GM10248 (cell line): ENCODE measurements at regions not wholly inside any gene's neighbourhood (a gene's known extent, or its start where the extent isn't known, plus 50 kb on each side); places are given as distances from the start of the nearest gene placed in this dataset.
"Not testable (repeated sequence)": the region's sequence is repeated elsewhere in the genome, so short reads cannot be mapped to it uniquely, and the experiment has no call there.

ENCODE experiments used
- CTCF ChIA-PET: fragments of 300-600 bp; sonication (Branson Sonifier 250); formaldehyde crosslinking; extraction: SDS; loops from one replicate; lab custom pipeline; 2021; ENCODE audit warnings: antibody characterized with exemption; lab: Yijun Ruan, JAX
- POLR2A ChIA-PET: fragments of 350-650 bp; sonication (Branson Sonifier 250); formaldehyde crosslinking; extraction: SDS; loops from one replicate; lab custom pipeline; 2020; ENCODE audit warnings: antibody characterized with exemption; lab: Yijun Ruan, JAX
- DNase-seq: peaks from one replicate; pipeline ENCODE4 v3.0.0; 2012; ENCODE audit errors: extremely low spot score
- TF ChIP-seq, protein P1 (sequence below): IDR thresholded peaks from 2 replicates; pipeline ENCODE4 v1.5.1; 2012; ENCODE audit warnings: mild to moderate bottlenecking, low read depth; ENCODE audit errors: extremely low read depth, missing control alignments, control extremely low read depth

DNA sequence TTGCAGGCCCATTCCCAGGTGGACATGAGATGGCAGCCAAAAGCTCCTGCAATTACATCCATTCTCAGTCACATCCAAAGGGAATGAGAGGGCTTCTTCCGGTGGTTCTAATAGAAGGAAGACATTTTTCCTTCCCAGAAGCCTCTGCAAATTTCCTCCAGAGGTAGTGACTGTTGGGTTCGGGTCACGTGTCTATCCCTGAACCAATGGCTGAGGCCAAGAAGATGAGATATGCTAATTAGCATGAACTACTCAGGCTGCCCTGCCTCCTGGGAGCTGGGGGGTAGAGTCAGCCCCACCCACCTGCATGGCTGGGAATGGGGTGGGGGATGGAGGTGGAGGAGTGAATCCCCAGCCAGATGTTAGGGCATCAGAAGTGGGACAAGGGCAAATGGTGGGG lies 61.3 kb upstream of the IYD start:
- ChIA-PET CTCF (interaction anchor here (0.7 to 0.8 kb wide), 2 partner anchors 41 to 228 kb away, joined by 3 read pairs; no protein-coding TSS in a partner anchor), POLR2A (no interaction called here)
- TF ChIP-seq, protein P1, sequence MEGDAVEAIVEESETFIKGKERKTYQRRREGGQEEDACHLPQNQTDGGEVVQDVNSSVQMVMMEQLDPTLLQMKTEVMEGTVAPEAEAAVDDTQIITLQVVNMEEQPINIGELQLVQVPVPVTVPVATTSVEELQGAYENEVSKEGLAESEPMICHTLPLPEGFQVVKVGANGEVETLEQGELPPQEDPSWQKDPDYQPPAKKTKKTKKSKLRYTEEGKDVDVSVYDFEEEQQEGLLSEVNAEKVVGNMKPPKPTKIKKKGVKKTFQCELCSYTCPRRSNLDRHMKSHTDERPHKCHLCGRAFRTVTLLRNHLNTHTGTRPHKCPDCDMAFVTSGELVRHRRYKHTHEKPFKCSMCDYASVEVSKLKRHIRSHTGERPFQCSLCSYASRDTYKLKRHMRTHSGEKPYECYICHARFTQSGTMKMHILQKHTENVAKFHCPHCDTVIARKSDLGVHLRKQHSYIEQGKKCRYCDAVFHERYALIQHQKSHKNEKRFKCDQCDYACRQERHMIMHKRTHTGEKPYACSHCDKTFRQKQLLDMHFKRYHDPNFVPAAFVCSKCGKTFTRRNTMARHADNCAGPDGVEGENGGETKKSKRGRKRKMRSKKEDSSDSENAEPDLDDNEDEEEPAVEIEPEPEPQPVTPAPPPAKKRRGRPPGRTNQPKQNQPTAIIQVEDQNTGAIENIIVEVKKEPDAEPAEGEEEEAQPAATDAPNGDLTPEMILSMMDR = no peak
- DNase-seq = no peak

DNA sequence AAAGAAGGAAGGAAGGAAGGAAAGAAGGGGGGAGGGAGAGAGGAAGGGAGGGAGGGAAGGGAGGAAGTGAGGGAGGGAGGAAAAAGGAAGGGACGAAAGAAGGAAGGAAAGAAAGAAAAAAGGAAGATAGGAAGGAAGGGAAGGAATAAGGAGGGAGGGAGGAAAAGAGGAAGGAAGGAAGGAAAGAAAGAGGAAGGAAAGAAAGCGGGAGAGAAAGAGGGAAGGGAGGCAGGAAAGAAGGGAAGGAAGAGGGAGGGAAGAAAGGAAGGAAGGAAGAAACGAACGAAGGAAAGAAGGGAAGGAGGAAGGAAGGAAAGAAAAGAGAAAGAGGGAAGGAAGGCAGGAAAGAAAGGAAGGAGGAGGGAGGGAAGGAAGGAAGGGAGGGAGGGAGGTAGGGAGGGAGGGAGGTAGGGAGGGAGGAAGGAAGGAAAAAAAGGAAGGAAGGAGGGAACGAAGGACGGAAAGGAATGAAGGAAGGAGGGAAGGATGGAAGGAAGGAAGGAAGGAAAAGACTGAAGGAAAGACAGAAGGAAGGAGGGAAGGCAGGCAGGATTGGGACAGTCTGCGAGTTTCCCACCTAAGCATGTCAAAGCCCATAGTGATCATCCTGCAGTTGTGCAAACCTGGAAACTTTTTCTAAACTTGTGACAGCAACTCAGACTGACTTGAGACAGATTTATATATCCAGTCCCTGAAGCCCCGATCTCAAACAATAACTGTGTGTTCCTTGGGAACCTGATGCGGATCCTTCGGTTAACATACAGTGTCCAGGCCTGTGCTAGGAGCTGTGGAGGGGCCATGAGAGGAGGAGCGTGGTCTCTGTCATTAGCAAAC lies 59.8 kb upstream of the IYD start:
- TF ChIP-seq, protein P1 = no peak
- DNase-seq = no peak
- POLR2A ChIA-PET = no interaction called here
- CTCF ChIA-PET = no interaction called here

DNA sequence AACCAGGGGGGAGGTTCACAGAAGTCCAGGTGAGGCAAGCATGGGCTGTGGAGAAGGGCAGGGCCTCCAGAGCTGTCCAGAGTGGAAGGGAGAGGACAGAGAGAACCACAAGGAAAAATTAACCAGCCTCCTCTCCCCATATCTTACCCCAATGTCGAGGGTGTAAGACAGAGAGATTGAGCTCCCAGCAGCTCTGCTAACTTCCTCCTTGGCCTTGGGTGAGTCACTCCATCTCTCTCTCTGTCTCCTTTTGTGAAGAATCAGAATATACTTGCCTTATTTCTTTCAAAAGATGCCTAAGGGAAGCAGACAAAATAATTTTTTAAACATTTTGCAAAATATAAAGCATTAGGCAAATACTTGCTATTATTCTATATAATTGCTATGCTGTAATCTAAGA lies 58.3 kb upstream of the IYD start:
- POLR2A ChIA-PET = no interaction called here
- CTCF ChIA-PET = no interaction called here

DNA sequence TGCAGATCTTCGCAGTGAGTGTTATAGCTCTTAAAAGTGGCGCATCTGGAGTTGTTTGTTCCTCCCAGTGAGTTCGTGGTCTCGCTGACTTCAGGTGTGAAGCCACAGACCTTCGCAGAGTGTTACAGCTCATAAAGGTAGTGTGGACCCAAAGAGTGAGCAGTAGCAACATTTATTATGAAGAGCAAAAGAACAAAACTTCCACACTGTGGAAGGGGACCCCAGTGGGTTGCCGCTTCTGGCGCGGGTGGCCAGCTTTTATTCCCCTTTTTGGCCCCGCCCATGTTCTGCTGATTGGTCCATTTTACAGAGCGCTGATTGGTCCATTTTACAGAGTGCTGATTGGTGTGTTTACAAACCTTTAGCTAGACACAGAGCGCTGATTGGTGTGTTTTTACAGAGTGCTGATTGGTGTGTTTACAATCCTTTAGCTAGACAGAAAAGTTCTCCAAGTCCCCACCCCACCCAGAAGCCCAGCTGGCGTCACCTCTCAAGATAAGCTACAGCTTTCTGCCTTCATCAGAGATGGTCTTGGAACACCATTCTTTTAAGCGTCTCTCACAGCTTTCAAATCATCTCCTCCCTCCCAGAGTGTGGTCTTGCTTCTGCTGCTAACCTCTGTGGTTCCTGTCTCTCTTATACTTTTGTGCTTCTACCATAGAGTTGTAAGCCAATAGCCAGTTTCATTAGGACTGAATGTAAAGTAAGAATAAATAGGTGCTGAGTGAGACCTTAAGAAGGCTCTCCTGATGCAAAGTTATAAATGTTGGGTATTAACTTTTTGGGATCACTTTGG lies 57.5 kb upstream of the IYD start:
- POLR2A ChIA-PET = not testable (repeated sequence)

More for the DNA sequence above, 58.3 kb upstream of the IYD start:
- TF ChIP-seq, protein P1 = no peak
- no peak for DNase-seq

DNA sequence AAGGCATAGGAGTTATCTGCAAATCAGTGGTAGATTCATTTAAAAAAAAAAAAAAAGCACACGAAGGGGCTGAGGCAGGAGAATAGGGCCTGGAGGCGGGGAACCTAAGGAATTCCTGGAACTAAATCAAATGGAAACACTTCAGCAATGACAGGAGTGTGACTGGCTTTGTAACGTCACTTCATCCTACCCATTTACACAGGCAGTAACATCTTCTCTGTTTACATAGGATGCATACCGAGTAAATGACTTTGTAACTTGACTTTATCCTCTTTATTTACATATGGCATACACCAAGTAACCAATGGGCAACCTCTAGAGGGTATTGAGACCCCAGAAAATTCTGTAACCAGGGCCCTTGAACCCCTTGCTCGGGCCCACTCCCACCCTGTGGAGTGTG lies 56.4 kb upstream of the IYD start:
- ChIA-PET POLR2A (no interaction called here), CTCF (no interaction called here)
- TF ChIP-seq, protein P1 = no peak
- no peak for DNase-seq

More for the DNA sequence above, 57.5 kb upstream of the IYD start:
- CTCF ChIA-PET, DNase-seq: not testable (repeated sequence)

DNA sequence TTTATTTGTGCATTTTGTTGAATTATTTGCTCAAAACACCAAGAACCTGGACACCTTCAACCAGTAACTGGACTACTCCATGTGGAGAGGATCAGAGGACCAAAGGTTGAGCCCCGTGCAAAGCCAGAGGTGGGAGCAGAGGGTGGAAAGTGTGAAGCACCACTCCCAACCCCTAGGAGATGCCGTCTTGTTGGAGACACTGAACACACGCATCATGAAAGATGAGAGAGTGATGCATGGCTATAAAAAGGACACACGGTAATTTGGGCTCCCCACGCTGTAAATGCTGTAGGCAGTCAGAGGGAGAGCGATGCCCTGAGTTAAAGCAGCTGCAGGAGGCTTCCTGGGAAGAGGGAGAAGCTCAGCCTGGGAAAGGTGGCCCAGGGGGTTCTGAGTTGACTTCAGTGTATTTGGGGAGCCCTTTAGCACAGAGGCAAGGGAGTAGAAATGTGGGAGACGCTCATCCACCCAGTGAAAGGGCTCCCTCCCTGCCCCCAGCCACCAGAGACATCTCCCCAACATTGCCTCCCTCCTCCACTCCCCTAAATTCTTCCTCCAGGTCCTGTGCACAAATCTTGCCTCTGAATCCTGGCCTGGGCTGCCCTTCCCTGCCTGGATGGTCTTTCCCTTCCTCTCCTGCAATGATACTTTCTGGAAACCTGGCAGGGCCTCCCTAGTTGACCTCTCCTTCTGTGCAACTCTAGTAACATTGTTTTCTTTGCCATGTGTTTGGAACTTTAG lies 55.8 kb upstream of the IYD start:
- DNase-seq = no peak
- POLR2A ChIA-PET = no interaction called here
- CTCF ChIA-PET = no interaction called here
- TF ChIP-seq, protein P1 = no peak
